ENCODE measurements at regions not wholly inside any gene's neighbourhood (a gene's known extent, or its start where the extent isn't known, plus 50 kb on each side); places are given as distances from the start of the nearest gene placed in this dataset.

- DNase-seq (ENCODE audit: low read depth, low spot score), result no peak
- TF ChIP-seq CTCF (conservative IDR thresholded peaks at IDR 0.05), result no peak
- Mint-ChIP-seq H3K9me3 (no peaks in the 10 kb centered on the region), H3K4me1 (no peaks in the 10 kb centered on the region), H3K36me3 (ENCODE audit: low read depth) (no peaks in the 10 kb centered on the region), H3K27ac (ENCODE audit: unreplicated experiment) (no peak overlapping the region), H3K27me3 (ENCODE audit: low read depth) (no peaks in the 10 kb centered on the region), H3K4me3 (no peak overlapping the region)
Observed at GRCh38 chr14:43316427-43316826, 1190.7 kb downstream of the FSCB start.

GRCh38 chr14:43313719-43314118 lies 1193.4 kb downstream of the FSCB start:
- no peaks in the 10 kb centered on the region for H3K27me3 Mint-ChIP-seq (ENCODE audit: low read depth)
- no peaks in the 10 kb centered on the region for H3K9me3 Mint-ChIP-seq
- DNase-seq (ENCODE audit: low read depth, low spot score), result no peak
- no peak for TF ChIP-seq CTCF (conservative IDR thresholded peaks at IDR 0.05)
- no peak overlapping the region for H3K27ac Mint-ChIP-seq (ENCODE audit: unreplicated experiment)
- no peak overlapping the region for H3K4me3 Mint-ChIP-seq
- H3K4me1 Mint-ChIP-seq, result no peaks in the 10 kb centered on the region
- H3K36me3 Mint-ChIP-seq (ENCODE audit: low read depth), result no peaks in the 10 kb centered on the region

- no peak overlapping the region for H3K4me3 Mint-ChIP-seq
- no peak overlapping the region for H3K27ac Mint-ChIP-seq (ENCODE audit: unreplicated experiment)
- H3K27me3 Mint-ChIP-seq (ENCODE audit: low read depth), result no peaks in the 10 kb centered on the region
- no peaks in the 10 kb centered on the region for H3K36me3 Mint-ChIP-seq (ENCODE audit: low read depth)
- no peaks in the 10 kb centered on the region for H3K4me1 Mint-ChIP-seq
- DNase-seq (ENCODE audit: low read depth, low spot score), result no peak
- H3K9me3 Mint-ChIP-seq, result no peaks in the 10 kb centered on the region
- no peak for TF ChIP-seq CTCF (conservative IDR thresholded peaks at IDR 0.05)
Observed at GRCh38 chr14:43308421-43309110, 1198.5 kb downstream of the FSCB start.

- Mint-ChIP-seq H3K4me3 (no peak overlapping the region), H3K36me3 (ENCODE audit: low read depth) (no peaks in the 10 kb centered on the region)
- TF ChIP-seq CTCF (conservative IDR thresholded peaks at IDR 0.05), result no peak
Observed at GRCh38 chr14:43307836-43308235, 1199.2 kb downstream of the FSCB start.

GRCh38 chr14:43306053-43306452 lies 1201.0 kb downstream of the FSCB start:
- TF ChIP-seq CTCF (conservative IDR thresholded peaks at IDR 0.05), result no peak
- DNase-seq (ENCODE audit: low read depth, low spot score), result no peak
- H3K27ac Mint-ChIP-seq (ENCODE audit: unreplicated experiment), result no peak overlapping the region
- H3K9me3 Mint-ChIP-seq, result no peaks in the 10 kb centered on the region
- H3K4me3 Mint-ChIP-seq, result no peak overlapping the region
- no peaks in the 10 kb centered on the region for H3K4me1 Mint-ChIP-seq
- no peaks in the 10 kb centered on the region for H3K36me3 Mint-ChIP-seq (ENCODE audit: low read depth)
- H3K27me3 Mint-ChIP-seq (ENCODE audit: low read depth), result no peaks in the 10 kb centered on the region

More at GRCh38 chr14:43307836-43308235, 1199.2 kb downstream of the FSCB start:
- H3K9me3 Mint-ChIP-seq, result no peaks in the 10 kb centered on the region
- no peak overlapping the region for H3K27ac Mint-ChIP-seq (ENCODE audit: unreplicated experiment)
- H3K27me3 Mint-ChIP-seq (ENCODE audit: low read depth), result no peaks in the 10 kb centered on the region
- no peaks in the 10 kb centered on the region for H3K4me1 Mint-ChIP-seq
- DNase-seq (ENCODE audit: low read depth, low spot score), result no peak

Data from neural crest cell (in vitro differentiated cells).